ENCODE measurements at regions not wholly inside any gene's neighbourhood (a gene's known extent, or its start where the extent isn't known, plus 50 kb on each side); places are given as distances from the start of the nearest gene placed in this dataset.

- no peak for DNase-seq (ENCODE audit: low read depth in 2 of 2)
These were observed 772.4 kb upstream of the NR2F2 start for GRCh38 chr15:95558131-95558530.

- no peak for DNase-seq (ENCODE audit: low read depth in 2 of 2)
These were observed 771.6 kb upstream of the NR2F2 start for GRCh38 chr15:95558916-95559315.

DNA sequence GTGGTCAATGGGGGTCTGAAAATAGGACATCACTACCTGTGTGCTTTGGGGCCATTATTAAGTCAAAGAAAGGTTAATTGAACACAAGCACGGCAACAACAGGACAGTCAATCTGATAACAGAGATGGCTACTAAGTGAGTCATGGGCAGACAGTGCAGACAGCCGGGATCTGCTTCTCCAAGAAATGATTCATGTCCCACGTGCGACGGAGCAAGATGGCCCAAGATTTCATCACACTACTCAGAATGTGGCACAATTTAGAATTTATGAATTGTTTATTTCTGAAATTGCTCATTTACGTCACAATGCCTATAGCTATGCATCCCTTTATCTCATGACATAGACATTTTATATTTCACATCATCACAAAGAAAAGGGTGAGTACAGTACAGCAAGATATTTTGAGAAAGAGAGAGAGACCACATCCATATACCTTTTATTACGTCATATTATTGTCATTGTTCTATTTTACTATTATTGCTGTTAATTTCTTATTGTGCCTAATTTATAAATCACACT, 770.6 kb upstream of the NR2F2 start:
- DNase-seq (ENCODE audit: low read depth in 2 of 2) = no peak

DNA sequence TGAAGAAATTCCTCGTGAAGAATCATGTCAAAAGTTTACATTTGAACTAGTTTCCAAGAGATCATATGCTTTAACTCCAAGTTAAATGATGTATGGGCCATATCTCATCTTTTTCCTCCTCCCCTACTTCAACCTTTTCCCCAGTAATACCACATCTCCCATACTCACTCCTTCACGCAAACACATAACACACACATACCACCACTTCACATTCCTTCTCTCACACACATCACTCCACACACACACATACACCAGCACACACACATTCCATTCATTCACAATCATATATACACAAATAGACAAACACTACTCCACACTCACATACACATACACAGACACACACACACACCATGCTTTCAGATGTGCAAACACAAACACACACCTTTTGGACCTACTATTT, 769.0 kb upstream of the NR2F2 start:
- DNase-seq (ENCODE audit: low read depth in 2 of 2) = no peak

DNA sequence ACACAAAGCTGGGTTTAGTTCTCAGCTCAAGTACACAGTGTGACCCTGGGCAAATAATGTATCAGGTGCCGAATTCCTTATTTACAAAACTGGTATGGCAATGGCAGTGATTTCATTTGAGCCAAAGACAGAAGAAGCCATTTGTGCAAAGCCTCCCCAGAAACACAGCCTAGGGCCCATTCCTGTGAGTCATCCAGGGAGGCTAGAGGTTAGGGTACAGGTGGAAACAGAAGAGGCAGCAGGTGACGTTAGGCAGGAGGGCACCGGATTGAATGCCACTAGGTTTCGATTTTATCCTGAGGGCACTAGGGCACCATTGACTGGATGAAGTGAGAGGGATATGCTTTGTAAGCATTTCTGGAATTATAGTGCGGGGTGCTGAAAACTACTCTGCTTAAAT, 766.9 kb upstream of the NR2F2 start:
- DNase-seq (ENCODE audit: low read depth in 2 of 2) = no peak

DNA sequence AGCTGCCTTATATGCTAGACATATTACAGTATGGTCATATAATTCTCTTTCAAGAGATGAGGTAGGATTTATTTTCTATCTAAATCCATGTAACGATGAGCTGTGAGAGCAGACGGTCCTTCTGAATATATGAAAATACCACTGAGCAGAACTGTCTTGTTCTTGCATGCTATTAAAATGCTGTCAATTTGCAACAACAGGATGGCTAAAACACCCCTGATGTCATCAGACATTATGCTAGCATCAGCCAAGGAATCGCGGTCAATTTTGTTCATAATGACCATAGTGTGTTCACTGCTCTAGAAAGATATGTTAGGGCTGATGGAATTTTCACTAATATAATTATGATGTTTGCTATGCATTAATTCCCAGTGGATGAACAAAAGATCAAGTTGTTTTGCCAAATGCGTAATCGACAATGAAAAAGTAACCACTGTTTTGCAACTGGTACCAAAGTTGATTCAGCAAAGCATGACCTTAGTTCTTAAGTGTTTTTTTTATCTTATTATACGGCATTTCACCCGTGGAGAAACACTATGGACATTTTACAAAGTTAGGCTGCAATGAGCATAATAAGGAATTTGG, 765.4 kb upstream of the NR2F2 start:
- no peak for DNase-seq (ENCODE audit: low read depth in 2 of 2)

DNA sequence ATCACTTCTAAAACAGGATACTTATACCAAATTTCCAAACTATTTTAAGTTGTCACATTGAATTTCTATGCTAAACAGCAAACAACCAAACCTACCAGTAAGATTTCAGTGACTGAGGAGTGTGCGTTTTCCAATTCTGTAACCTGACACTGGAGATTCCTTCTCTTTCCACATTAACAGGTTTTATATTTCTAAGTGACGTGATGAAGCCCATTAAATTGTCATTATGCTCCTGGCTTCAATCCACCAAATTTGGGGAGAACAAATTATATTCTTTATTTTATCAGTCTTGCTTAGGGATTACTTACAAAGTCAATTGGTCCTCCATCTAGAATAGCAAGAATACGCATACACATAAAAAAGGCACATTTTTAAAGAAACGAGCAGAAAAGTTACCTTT, 764.8 kb upstream of the NR2F2 start:
- no peak for DNase-seq (ENCODE audit: low read depth in 2 of 2)

DNA sequence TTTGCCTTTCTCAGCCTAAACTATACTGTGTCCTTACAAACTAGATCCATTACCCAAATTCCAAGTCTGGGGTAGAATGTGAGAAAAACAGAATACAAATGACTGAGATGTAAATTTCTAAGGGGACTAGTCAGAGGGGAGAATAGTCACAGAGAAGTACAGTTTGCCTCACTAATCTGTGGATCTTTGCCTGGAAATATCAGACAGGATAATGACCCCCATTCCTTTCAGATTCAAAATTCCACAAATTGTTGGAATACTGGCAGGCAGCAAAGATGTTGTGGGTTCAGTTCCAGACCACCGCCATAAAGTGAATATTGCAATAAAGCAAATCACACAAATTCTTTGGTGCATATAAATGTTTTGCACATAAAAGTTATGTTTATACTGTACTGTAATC, 762.8 kb upstream of the NR2F2 start:
- DNase-seq (ENCODE audit: low read depth in 2 of 2) = no peak

DNA sequence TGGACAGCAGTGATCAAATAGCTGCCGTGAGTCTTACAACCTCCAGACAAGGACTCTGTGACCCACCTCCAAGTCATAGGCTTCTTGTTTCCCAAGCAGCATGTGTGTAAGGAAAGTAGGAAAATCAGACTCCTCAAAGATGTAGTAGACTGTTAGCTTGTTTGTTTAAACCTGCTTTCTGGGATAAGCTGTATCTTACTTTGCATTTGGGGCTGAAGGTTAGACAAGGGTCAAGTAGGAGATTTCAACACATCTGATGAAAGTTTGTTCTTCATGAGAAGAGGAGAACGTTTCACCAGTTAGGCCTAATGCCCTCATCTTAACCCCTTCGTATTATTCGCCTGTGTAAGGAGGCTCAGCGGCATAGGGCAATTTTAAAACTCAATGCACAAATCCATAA, 756.4 kb upstream of the NR2F2 start:
- DNase-seq (ENCODE audit: low read depth in 2 of 2) = no peak

- no peak for DNase-seq (ENCODE audit: low read depth in 2 of 2)
These were observed 752.6 kb upstream of the NR2F2 start for GRCh38 chr15:95577927-95578326.

GRCh38 chr15:95580121-95580520, 750.4 kb upstream of the NR2F2 start:
- no peak for DNase-seq (ENCODE audit: low read depth in 2 of 2)

DNA sequence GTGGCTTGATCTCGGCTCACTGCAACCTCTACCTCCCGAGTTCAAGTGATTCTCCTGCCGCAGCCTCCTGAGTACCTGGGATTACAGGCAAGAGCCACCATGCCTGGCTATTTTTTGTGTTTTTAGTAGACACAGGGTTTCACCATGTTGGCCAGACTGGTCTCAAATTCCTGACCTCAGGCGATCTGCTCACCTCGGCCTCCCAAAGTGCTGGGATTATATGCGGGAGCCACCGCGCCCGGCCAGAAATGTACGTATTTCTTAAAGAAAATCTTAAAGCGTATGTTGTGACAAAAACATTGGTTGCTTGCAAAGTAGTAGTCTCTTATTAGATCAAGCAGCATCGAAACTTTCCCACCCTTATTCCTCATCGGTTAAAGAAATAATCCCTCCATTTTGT, 748.9 kb upstream of the NR2F2 start:
- no peak for DNase-seq (ENCODE audit: low read depth in 2 of 2)

- no peak for DNase-seq (ENCODE audit: low read depth in 2 of 2)
These were observed 746.4 kb upstream of the NR2F2 start for GRCh38 chr15:95584088-95584487.

- DNase-seq (ENCODE audit: low read depth in 2 of 2) = no peak
These were observed 742.4 kb upstream of the NR2F2 start for GRCh38 chr15:95588056-95588455.

GRCh38 chr15:95590533-95591044, 739.9 kb upstream of the NR2F2 start:
- DNase-seq (ENCODE audit: low read depth in 2 of 2) = no peak

DNA sequence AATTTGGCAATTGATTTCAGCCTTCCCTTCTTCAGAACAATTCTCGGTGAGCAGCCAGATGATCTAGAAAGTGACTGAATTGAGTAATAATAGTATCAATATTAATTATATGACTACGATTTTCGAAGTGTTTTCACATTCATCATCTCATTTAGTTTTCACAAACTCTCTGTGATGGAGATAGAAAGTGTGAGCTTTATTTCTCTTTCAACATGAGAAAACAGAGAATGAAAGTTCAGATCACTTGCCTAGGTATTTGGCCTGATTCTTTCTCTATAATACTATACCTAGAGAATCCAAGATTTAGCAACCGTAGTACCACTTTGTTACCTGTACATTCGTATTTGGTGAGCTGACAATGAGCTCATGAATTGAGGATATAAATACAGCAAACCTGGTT, 739.2 kb upstream of the NR2F2 start:
- DNase-seq (ENCODE audit: low read depth in 2 of 2) = no peak

DNA sequence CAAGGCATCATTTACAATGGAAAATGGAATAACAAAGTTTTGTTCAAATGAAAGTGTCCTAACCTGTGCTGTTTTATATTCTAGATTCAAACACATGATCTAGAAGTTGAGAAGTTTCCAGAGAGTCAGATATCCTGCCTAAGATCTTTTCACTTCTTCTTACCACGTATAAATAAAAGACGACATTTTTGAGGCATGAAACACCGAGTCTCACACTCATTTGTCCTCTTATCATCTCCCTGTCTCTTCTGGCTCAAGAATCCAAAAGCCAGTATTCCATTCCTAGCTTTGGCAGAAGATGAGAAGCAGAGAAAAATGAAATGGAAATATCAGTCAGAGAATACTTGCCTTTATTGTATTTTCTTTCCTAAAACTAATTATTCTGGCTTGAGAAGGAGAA, 738.6 kb upstream of the NR2F2 start:
- DNase-seq (ENCODE audit: low read depth in 2 of 2) = no peak

DNA sequence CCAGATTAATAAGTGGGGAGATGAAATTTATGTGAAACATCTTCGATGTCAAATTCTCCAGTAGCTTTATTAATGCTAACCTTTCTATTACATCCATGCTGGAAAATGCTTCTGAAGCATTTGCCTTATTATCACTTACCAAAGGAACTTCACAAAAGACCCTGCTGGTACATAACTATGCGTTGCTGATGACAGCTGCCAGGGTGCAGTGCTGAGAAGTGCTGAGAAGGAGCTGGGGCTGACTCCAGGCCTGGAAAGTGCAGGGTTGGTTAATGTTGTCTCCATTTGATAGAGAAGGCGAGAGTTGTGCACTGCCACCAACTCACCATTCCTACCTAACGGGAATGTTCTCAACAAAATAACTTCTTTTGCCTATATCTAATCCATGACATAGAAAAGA, 736.0 kb upstream of the NR2F2 start:
- DNase-seq (ENCODE audit: low read depth in 2 of 2) = no peak

- DNase-seq (ENCODE audit: low read depth in 2 of 2) = no peak
These were observed 734.7 kb upstream of the NR2F2 start for GRCh38 chr15:95595759-95596158.

DNA sequence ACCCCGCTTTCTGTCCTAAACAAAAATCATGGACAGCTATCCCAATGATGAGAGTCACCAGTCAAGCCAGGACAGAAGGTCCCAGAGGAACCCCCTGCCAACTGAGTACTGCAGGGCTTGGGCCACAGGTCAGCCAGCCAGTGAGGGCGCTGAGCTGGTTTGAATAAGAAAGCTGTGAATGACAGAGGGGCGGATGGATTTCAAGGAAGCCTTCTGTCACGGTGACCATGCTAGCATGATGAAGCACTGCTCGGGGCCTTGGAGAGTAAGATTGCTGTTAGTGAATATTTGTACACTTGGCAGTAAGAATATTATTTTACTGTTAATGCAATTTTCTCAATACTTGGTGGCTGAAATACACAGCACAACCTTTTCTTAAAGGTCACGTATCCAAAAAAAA, 734.0 kb upstream of the NR2F2 start:
- DNase-seq (ENCODE audit: low read depth in 2 of 2) = no peak

- no peak for DNase-seq (ENCODE audit: low read depth in 2 of 2)
These were observed 732.1 kb upstream of the NR2F2 start for GRCh38 chr15:95598251-95598855.

GRCh38 chr15:95600367-95600766, 730.1 kb upstream of the NR2F2 start:
- no peak for DNase-seq (ENCODE audit: low read depth in 2 of 2)

DNA sequence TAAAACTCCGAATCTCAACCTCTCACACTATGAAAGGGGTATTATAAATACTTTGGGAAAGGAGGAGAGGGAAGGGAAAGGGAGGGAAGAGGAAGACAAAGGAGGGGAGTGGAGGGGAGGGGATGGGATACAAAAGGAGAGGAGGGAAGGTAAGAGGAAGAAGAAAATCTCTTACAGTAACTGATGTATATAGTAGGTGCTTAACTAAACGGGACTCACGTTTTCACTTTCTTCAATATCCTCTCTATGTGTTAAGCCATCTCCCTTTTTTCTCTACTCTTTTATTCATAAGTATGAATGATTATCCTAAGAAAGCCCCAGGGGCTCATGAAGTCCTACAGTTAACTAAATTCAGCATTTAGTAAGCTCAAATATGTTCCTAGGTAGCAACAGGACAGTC, 729.6 kb upstream of the NR2F2 start:
- DNase-seq (ENCODE audit: low read depth in 2 of 2) = no peak

- DNase-seq (ENCODE audit: low read depth in 2 of 2) = no peak
These were observed 729.0 kb upstream of the NR2F2 start for GRCh38 chr15:95601525-95601924.

Measured in stimulated activated CD4-positive, alpha-beta T cell treated with anti-CD3 and anti-CD28 coated beads, Interleukin-12 subunit alpha, Interleukin-12 subunit beta, amount 100 ng/mL, for 24 hours (primary cell).